HUES64 (cell line): ENCODE measurements at regions not wholly inside any gene's neighbourhood (a gene's known extent, or its start where the extent isn't known, plus 50 kb on each side); places are given as distances from the start of the nearest gene placed in this dataset.

Experiments used
- H3K27ac ChIP-seq: 2 replicates; pipeline ENCODE4 v1.7.0; 2013; ENCODE audit warnings: low read depth, low read length, inconsistent platforms
- H3K27me3 ChIP-seq: 2 replicates; pipeline ENCODE4 v1.6.1; 2013; ENCODE audit warnings: mild to moderate bottlenecking, low read length; ENCODE audit not compliant: insufficient read depth
- H3K36me3 ChIP-seq: 2 replicates; pipeline ENCODE4 v1.6.1; 2013; ENCODE audit warnings: mild to moderate bottlenecking, low read length; ENCODE audit not compliant: insufficient read depth
- H3K4me1 ChIP-seq: 2 replicates; pipeline ENCODE4 v1.6.1; 2013; ENCODE audit warnings: mild to moderate bottlenecking, low read length, moderate library complexity; ENCODE audit not compliant: insufficient read depth
- H3K4me3 ChIP-seq: 2 replicates; pipeline ENCODE4 v1.5.1; 2013; ENCODE audit warnings: mild to moderate bottlenecking, low read length, moderate library complexity
- H3K9ac ChIP-seq: 2 replicates; pipeline ENCODE4 v1.6.1; 2013; ENCODE audit warnings: mild to moderate bottlenecking, low read depth, low read length
- H3K9me3 ChIP-seq: 2 replicates; pipeline ENCODE4 v1.6.1; 2013; ENCODE audit warnings: low read depth, low read length; ENCODE audit not compliant: insufficient read depth
- WGBS: fragments of 150-250, 120-280 bp; methylation state at CpG from one replicate; pipeline ENCODE4 v1.1.7; 2013; ENCODE audit warnings: missing lambda C conversion rate; 5-methylcytosine and 5-hydroxymethylcytosine counted together

- H3K27me3 ChIP-seq, result no peaks in the 10 kb centered on the region
- H3K36me3 ChIP-seq, result no peaks in the 10 kb centered on the region
- H3K4me3 ChIP-seq, result no peak overlapping the region
- no peaks in the 10 kb centered on the region for H3K9me3 ChIP-seq
- 68% methylated on average over 10 of the region's 10 CpGs for WGBS
- H3K27ac ChIP-seq, result no peak overlapping the region
- H3K4me1 ChIP-seq, result peaks cover 11% of the 10 kb centered on the region
- H3K9ac ChIP-seq, result no peak overlapping the region
Observed at GRCh38 chr2:54377901-54378493, 78.1 kb upstream of the SPTBN1 start.

DNA sequence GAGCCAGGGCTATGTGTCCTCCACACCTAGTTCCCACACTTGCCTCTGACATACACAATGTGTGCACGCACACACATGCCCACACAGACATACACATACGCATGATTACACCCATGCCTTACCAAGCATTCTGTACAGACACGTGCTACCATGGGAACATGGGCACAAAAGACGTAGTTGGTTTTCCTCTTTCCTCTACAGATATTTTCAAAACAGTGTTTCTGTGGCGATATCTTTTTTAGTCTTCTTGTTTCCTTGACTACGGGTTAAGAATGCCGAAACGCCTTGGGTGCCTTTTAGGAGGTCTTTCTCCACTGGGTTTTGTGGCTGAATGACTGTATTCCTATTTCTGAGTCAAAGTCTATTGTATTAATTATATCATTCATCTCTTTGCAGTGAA lies 75.5 kb upstream of the SPTBN1 start:
- H3K9me3 ChIP-seq, result no peaks in the 10 kb centered on the region
- no peak overlapping the region for H3K27ac ChIP-seq
- no peaks in the 10 kb centered on the region for H3K27me3 ChIP-seq
- H3K4me3 ChIP-seq, result no peak overlapping the region
- no peaks in the 10 kb centered on the region for H3K36me3 ChIP-seq
- peaks cover 22% of the 10 kb centered on the region for H3K4me1 ChIP-seq
- WGBS, result 97% methylated on average over 8 of the region's 8 CpGs
- no peak overlapping the region for H3K9ac ChIP-seq

- Histone ChIP-seq H3K36me3 (no peaks in the 10 kb centered on the region), H3K9me3 (no peaks in the 10 kb centered on the region), H3K4me1 (peaks cover 22% of the 10 kb centered on the region), H3K27ac (no peak overlapping the region), H3K9ac (no peak overlapping the region), H3K27me3 (no peaks in the 10 kb centered on the region), H3K4me3 (no peak overlapping the region)
- 92% methylated on average over 5 of the region's 5 CpGs for WGBS
Observed at GRCh38 chr2:54381293-54381692, 74.8 kb upstream of the SPTBN1 start.

GRCh38 chr2:54382601-54383000 lies 73.5 kb upstream of the SPTBN1 start:
- H3K9ac ChIP-seq, result no peak overlapping the region
- 91% methylated on average over 4 of the region's 4 CpGs for WGBS

DNA sequence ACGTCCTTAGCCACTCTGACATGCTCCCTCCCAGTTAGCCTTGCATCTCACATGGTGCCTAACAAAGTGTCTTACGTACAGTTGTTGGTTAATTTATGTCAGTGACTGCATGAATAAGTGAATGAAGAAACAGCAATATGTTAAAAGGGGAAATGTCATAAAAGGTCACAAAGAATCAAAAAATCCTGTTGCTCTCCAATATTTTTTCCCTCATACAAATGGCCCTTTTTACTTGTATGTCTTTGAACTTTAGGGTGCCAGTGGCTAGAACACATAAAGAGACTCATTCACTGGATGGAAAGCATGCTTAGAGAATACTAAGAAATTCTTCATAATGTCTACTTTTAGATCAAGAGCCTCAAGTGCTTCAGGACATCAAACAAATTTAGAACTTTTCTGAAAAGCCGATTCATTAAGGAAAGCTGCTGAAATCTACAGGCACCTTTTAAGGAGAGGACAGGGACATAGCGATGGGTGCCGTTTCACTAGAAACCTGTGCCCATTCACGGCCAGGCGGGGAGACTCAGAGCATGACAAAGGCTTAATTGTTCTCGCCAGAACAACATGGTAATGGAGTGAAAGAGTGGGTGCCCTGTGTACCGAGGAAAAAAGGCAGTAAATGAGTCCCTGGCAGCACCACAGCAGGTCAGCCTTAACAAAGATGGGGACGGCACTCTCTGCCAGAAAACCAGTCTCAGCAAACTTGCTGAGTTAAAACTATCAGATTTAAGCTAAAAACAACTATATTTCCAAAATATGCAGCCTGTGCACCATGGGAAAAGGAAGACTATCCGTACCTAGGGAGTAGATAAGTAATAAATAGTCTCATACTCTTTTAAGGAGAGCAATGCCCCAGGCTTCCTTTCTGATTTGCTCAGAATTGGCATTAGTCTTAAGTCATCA lies 71.6 kb upstream of the SPTBN1 start:
- WGBS, result 48% methylated on average over 10 of the region's 11 CpGs

More at GRCh38 chr2:54382601-54383000, 73.5 kb upstream of the SPTBN1 start:
- Histone ChIP-seq H3K36me3 (no peaks in the 10 kb centered on the region), H3K27ac (no peak overlapping the region), H3K9me3 (no peaks in the 10 kb centered on the region), H3K27me3 (no peaks in the 10 kb centered on the region), H3K4me3 (no peak overlapping the region), H3K4me1 (peaks cover 21% of the 10 kb centered on the region)

DNA sequence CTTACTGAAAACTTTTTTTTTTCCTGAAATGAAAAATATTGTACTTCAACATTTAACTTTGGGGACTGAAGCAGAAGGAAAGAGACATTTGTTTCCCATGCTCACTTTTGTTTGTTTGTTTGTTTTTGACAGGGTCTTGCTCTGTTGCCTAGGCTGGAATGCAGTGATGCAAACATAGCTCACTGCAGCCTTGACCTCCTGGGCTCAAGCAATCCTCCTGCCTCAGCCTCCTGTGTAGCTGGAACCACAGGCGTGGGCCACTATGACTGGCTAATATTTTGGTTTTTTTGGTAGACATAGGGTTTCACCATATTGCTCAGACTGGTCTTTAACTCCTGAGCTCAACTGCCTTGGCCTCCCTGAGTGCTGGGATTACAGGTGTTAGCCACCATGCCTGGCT lies 70.9 kb upstream of the SPTBN1 start:
- Histone ChIP-seq H3K4me3 (no peak overlapping the region), H3K36me3 (no peaks in the 10 kb centered on the region), H3K27ac (no peak overlapping the region), H3K4me1 (peaks cover 10% of the 10 kb centered on the region), H3K9ac (no peak overlapping the region), H3K9me3 (no peaks in the 10 kb centered on the region), H3K27me3 (no peaks in the 10 kb centered on the region)
- 97% methylated on average over 1 of the region's 1 CpG for WGBS

More for the DNA sequence above, 71.6 kb upstream of the SPTBN1 start:
- H3K27ac ChIP-seq, result peak overlapping the region; percentile 0; the same call in 1 of the 2 replicates
- H3K9ac ChIP-seq, result no peak overlapping the region
- no peaks in the 10 kb centered on the region for H3K36me3 ChIP-seq
- H3K4me1 ChIP-seq, result peaks cover 10% of the 10 kb centered on the region
- no peak overlapping the region for H3K4me3 ChIP-seq
- H3K9me3 ChIP-seq, result no peaks in the 10 kb centered on the region
- no peaks in the 10 kb centered on the region for H3K27me3 ChIP-seq

- WGBS, result 81% methylated on average over 1 of the region's 3 CpGs
- H3K27me3 ChIP-seq, result no peaks in the 10 kb centered on the region
- H3K27ac ChIP-seq, result no peak overlapping the region
- H3K9ac ChIP-seq, result no peak overlapping the region
- H3K36me3 ChIP-seq, result no peaks in the 10 kb centered on the region
- peaks cover 10% of the 10 kb centered on the region for H3K4me1 ChIP-seq
- no peaks in the 10 kb centered on the region for H3K9me3 ChIP-seq
- no peak overlapping the region for H3K4me3 ChIP-seq
Observed at GRCh38 chr2:54386585-54386984, 69.5 kb upstream of the SPTBN1 start.

- H3K27ac ChIP-seq, result peak overlapping the region; percentile 2; the same call in 1 of the 2 replicates
- no peak overlapping the region for H3K4me3 ChIP-seq
- no peaks in the 10 kb centered on the region for H3K9me3 ChIP-seq
- H3K4me1 ChIP-seq, result peaks cover 10% of the 10 kb centered on the region
- H3K36me3 ChIP-seq, result no peaks in the 10 kb centered on the region
- 93% methylated on average over 6 of the region's 7 CpGs for WGBS
- no peaks in the 10 kb centered on the region for H3K27me3 ChIP-seq
- H3K9ac ChIP-seq, result no peak overlapping the region
Observed at GRCh38 chr2:54387059-54387991, 68.8 kb upstream of the SPTBN1 start.

GRCh38 chr2:54388076-54388475 lies 68.1 kb upstream of the SPTBN1 start:
- no peak overlapping the region for H3K4me3 ChIP-seq
- H3K4me1 ChIP-seq, result peaks cover 10% of the 10 kb centered on the region
- H3K27ac ChIP-seq, result 0 out of 2 replicates have a peak overlapping the region, but pooled peaks have one; percentile 2
- WGBS, result 83% methylated on average over 5 of the region's 5 CpGs
- no peak overlapping the region for H3K9ac ChIP-seq
- H3K9me3 ChIP-seq, result no peaks in the 10 kb centered on the region
- no peaks in the 10 kb centered on the region for H3K27me3 ChIP-seq
- no peaks in the 10 kb centered on the region for H3K36me3 ChIP-seq

- H3K27me3 ChIP-seq, result no peaks in the 10 kb centered on the region
- no peak overlapping the region for H3K27ac ChIP-seq
- 97% methylated on average over 2 of the region's 2 CpGs for WGBS
- no peak overlapping the region for H3K9ac ChIP-seq
- H3K4me3 ChIP-seq, result no peak overlapping the region
- H3K9me3 ChIP-seq, result no peaks in the 10 kb centered on the region
- no peaks in the 10 kb centered on the region; the same call in 1 of the 2 replicates for H3K4me1 ChIP-seq
- no peaks in the 10 kb centered on the region for H3K36me3 ChIP-seq
Observed at GRCh38 chr2:54392555-54393324, 63.4 kb upstream of the SPTBN1 start.
